ENCODE measurements at regions not wholly inside any gene's neighbourhood (a gene's known extent, or its start where the extent isn't known, plus 50 kb on each side); places are given as distances from the start of the nearest gene placed in this dataset.

- TF ChIP-seq CTCF (IDR thresholded peaks at IDR 0.05), result no peak
- no peak for TF ChIP-seq POLR2A (IDR thresholded peaks at IDR 0.05)
- TF ChIP-seq POLR2AphosphoS5 (IDR thresholded peaks at IDR 0.05), result no peak
- no peak for TF ChIP-seq EP300 (IDR thresholded peaks at IDR 0.05; ENCODE audit: low read depth)
Observed at GRCh38 chr2:123596621-123597020, 428.5 kb upstream of the CNTNAP5 start.
